IPS-NIHi7 (cell line): ENCODE measurements at regions not wholly inside any gene's neighbourhood (a gene's known extent, or its start where the extent isn't known, plus 50 kb on each side); places are given as distances from the start of the nearest gene placed in this dataset.

Experiments
- DNase-seq: peaks from one replicate; pipeline ENCODE4 v3.0.0; 2012; ENCODE audit warnings: mixed read lengths; ENCODE audit errors: extremely low spot score

- DNase-seq: no peak
These were observed 212.4 kb downstream of the TRAM1L1 start for GRCh38 chr4:116872941-116873340.

GRCh38 chr4:116872308-116872707 lies 213.1 kb downstream of the TRAM1L1 start:
- DNase-seq: no peak

- DNase-seq: peak; percentile 8
These were observed 214.7 kb downstream of the TRAM1L1 start for GRCh38 chr4:116870686-116871085.

- no peak for DNase-seq
These were observed 219.3 kb downstream of the TRAM1L1 start for GRCh38 chr4:116866106-116866505.

GRCh38 chr4:116862592-116862991 lies 222.8 kb downstream of the TRAM1L1 start:
- DNase-seq: no peak

GRCh38 chr4:116860891-116861290 lies 224.5 kb downstream of the TRAM1L1 start:
- DNase-seq: no peak

- peak; percentile 14 for DNase-seq
These were observed 235.8 kb downstream of the TRAM1L1 start for GRCh38 chr4:116849620-116850019.

- no peak for DNase-seq
These were observed 237.8 kb downstream of the TRAM1L1 start for GRCh38 chr4:116847616-116848015.

GRCh38 chr4:116839826-116840225 lies 245.6 kb downstream of the TRAM1L1 start:
- DNase-seq: no peak

GRCh38 chr4:116838609-116839008 lies 246.8 kb downstream of the TRAM1L1 start:
- DNase-seq: no peak

- DNase-seq: peak; percentile 35
These were observed 256.2 kb downstream of the TRAM1L1 start for GRCh38 chr4:116829187-116829586.

- DNase-seq: no peak
These were observed 261.2 kb downstream of the TRAM1L1 start for GRCh38 chr4:116824172-116824571.

GRCh38 chr4:116811730-116812129 lies 273.6 kb downstream of the TRAM1L1 start:
- DNase-seq: no peak

GRCh38 chr4:116796022-116796421 lies 289.4 kb downstream of the TRAM1L1 start:
- DNase-seq: peak; percentile 54

GRCh38 chr4:116788723-116789122 lies 296.7 kb downstream of the TRAM1L1 start:
- no peak for DNase-seq

- no peak for DNase-seq
These were observed 330.3 kb downstream of the TRAM1L1 start for GRCh38 chr4:116755051-116755450.

GRCh38 chr4:116752027-116752426 lies 333.3 kb downstream of the TRAM1L1 start:
- no peak for DNase-seq

GRCh38 chr4:116736756-116737155 lies 348.6 kb downstream of the TRAM1L1 start:
- DNase-seq: no peak

- no peak for DNase-seq
These were observed 351.2 kb downstream of the TRAM1L1 start for GRCh38 chr4:116734178-116734577.

- DNase-seq: no peak
These were observed 352.0 kb downstream of the TRAM1L1 start for GRCh38 chr4:116733370-116733769.

- no peak for DNase-seq
These were observed 358.9 kb downstream of the TRAM1L1 start for GRCh38 chr4:116726523-116726922.

GRCh38 chr4:116724249-116724648 lies 361.1 kb downstream of the TRAM1L1 start:
- no peak for DNase-seq

GRCh38 chr4:116705466-116705865 lies 379.9 kb downstream of the TRAM1L1 start:
- DNase-seq: no peak

- DNase-seq: peak; percentile 54
These were observed 382.4 kb downstream of the TRAM1L1 start for GRCh38 chr4:116702949-116703348.

- no peak for DNase-seq
These were observed 396.8 kb downstream of the TRAM1L1 start for GRCh38 chr4:116688536-116688935.
